B cell (primary cell): ENCODE measurements at regions not wholly inside any gene's neighbourhood (a gene's known extent, or its start where the extent isn't known, plus 50 kb on each side); places are given as distances from the start of the nearest gene placed in this dataset.

Source experiments
- ATAC-seq: fragments of 200-7000 bp; cut with Tn5 transposase; one replicate; pipeline ENCODE4 v1.10.0; 2021; ENCODE audit warnings: low read depth, mild to moderate bottlenecking, moderate number of reproducible peaks, moderate library complexity
- CTCF ChIA-PET: fragments of 350-600 bp; sonication (Branson Sonifier 250); formaldehyde crosslinking; loops from one replicate; lab custom pipeline; 2021; ENCODE audit warnings: antibody characterized with exemption, inconsistent platforms; lab: Charles Lee
- POLR2A ChIA-PET: fragments of 350-600 bp; sonication (Branson Sonifier 250); formaldehyde crosslinking; loops from one replicate; lab custom pipeline; 2021; ENCODE audit warnings: antibody characterized with exemption; lab: Charles Lee
- DNase-seq: peaks from one replicate; pipeline ENCODE4 v3.0.0; 2013
- H2AFZ ChIP-seq: 2 replicates; pipeline ENCODE4 v1.6.1; 2012; ENCODE audit warnings: mild to moderate bottlenecking, low read depth, low read length; ENCODE audit not compliant: insufficient read depth, poor library complexity, severe bottlenecking
- H3K27ac ChIP-seq, 2 donors: 1 replicate in 1 of 2; 2 replicates in 1 of 2; pipeline ENCODE4 v1.5.1; 2012 to 2013; ENCODE audit warnings: low read length in 2 of 2, mild to moderate bottlenecking in 2 of 2, moderate library complexity in 1 of 2
- H3K27me3 ChIP-seq, 4 experiments: fragments of 200-600 bp in 1 of 4; sonication (generic) in 1 of 4; replicated peaks in 1 of 4; 1 replicate in 2 of 4; 2 replicates in 2 of 4; pipeline versions ENCODE4 v1.6.1 to v1.7.0; 2013 to 2016; ENCODE audit warnings: low read length in 3 of 4, mild to moderate bottlenecking in 2 of 4, mixed read lengths in 1 of 4, moderate library complexity in 1 of 4; ENCODE audit not compliant: insufficient read depth in 4 of 4, control insufficient read depth in 3 of 4; ENCODE audit errors: control extremely low read depth in 1 of 4
- H3K36me3 ChIP-seq, 2 experiments: replicated peaks in 1 of 2; 1 replicate in 1 of 2; 2 replicates in 1 of 2; pipeline versions ENCODE4 v1.6.1 to v1.7.1; 2013; ENCODE audit warnings: low read length in 1 of 2; ENCODE audit not compliant: insufficient read depth in 2 of 2, control insufficient read depth in 1 of 2; ENCODE audit errors: control extremely low read depth in 1 of 2, extremely low read depth in 1 of 2
- H3K4me1 ChIP-seq, 2 donors: fragments of 200-600 bp in 1 of 2; sonication (generic) in 1 of 2; 1 replicate in 1 of 2; 2 replicates in 1 of 2; pipeline versions ENCODE4 v1.5.1 to v1.6.1; 2013 to 2017; ENCODE audit warnings: low read length in 2 of 2; ENCODE audit not compliant: control insufficient read depth in 2 of 2, insufficient read depth in 2 of 2
- H3K4me2 ChIP-seq: replicated peaks from 2 replicates; pipeline ENCODE3; 2012; ENCODE audit warnings: mild to moderate bottlenecking, low read depth, low read length; ENCODE audit not compliant: poor library complexity, severe bottlenecking
- H3K4me3 ChIP-seq, 5 experiments: fragments of 200-600 bp in 1 of 5; sonication (generic) in 1 of 5; 1 replicate in 3 of 5; 2 replicates in 2 of 5; pipeline versions ENCODE4 v1.5.1 to v1.7.0; 2011 to 2016; ENCODE audit warnings: low read length in 4 of 5, mild to moderate bottlenecking in 4 of 5, low read depth in 2 of 5, control low read depth in 1 of 5, moderate library complexity in 1 of 5; ENCODE audit not compliant: insufficient read depth in 1 of 5; ENCODE audit errors: control extremely low read depth in 1 of 5, extremely low read depth in 1 of 5
- H3K79me2 ChIP-seq: fragments of 200-600 bp; sonication (generic); one replicate; pipeline ENCODE4 v1.6.0; 2016; ENCODE audit warnings: low read length; ENCODE audit not compliant: control insufficient read depth, insufficient read depth
- H3K9ac ChIP-seq: fragments of 200-600 bp; sonication (generic); 2 replicates; pipeline ENCODE4 v1.6.1; 2017; ENCODE audit warnings: mild to moderate bottlenecking, low read length, moderate library complexity
- H3K9me3 ChIP-seq, 3 donors: one replicate each; pipeline versions ENCODE4 v1.6.1 to v1.7.1; 2013; ENCODE audit warnings: low read length in 2 of 3; ENCODE audit not compliant: control insufficient read depth in 2 of 3, insufficient read depth in 1 of 3; ENCODE audit errors: control extremely low read depth in 1 of 3
- H4K20me1 ChIP-seq: 2 replicates; pipeline ENCODE4 v1.6.0; 2012; ENCODE audit warnings: mild to moderate bottlenecking, low read length; ENCODE audit not compliant: insufficient read depth, control insufficient read depth, poor library complexity, severe bottlenecking
- H3K27ac Mint-ChIP-seq: one replicate; pipeline ENCODE4 v1.8.0; 2021; ENCODE audit warnings: mixed read lengths
- H3K27me3 Mint-ChIP-seq: one replicate; pipeline ENCODE4 v1.8.0; 2021; ENCODE audit warnings: mixed read lengths
- H3K4me1 Mint-ChIP-seq: one replicate; pipeline ENCODE4 v1.8.0; 2021; ENCODE audit warnings: mixed read lengths
- H3K4me3 Mint-ChIP-seq: one replicate; pipeline ENCODE4 v1.8.0; 2021; ENCODE audit warnings: mixed read lengths
- H3K9me3 Mint-ChIP-seq: one replicate; pipeline ENCODE4 v1.8.0; 2022; ENCODE audit warnings: mixed read lengths; ENCODE audit not compliant: insufficient read depth
- EZH2 ChIP-seq: IDR thresholded peaks from 2 replicates; pipeline ENCODE4 v1.6.1; 2012; ENCODE audit warnings: borderline replicate concordance, low read depth, mild to moderate bottlenecking, moderate library complexity, low read length; ENCODE audit not compliant: insufficient read depth, poor library complexity, severe bottlenecking
- WGBS: methylation state at CpG from one replicate; pipeline ENCODE4 v1.1.5; 2013; ENCODE audit warnings: missing lambda C conversion rate; ENCODE audit not compliant: insufficient coverage; 5-methylcytosine and 5-hydroxymethylcytosine counted together
- intact Hi-C: fragments of 100-400 bp; cut with micrococcal nuclease; formaldehyde crosslinking; loops from one replicate; pipeline ENCODE4 v1.10.0; 2022
- TF ChIP-seq, protein P1 (sequence below): fragments of 200-600 bp; IDR thresholded peaks from one replicate; pipeline ENCODE4 v1.8.0; 2022; ENCODE audit warnings: antibody characterized with exemption, mild to moderate bottlenecking

DNA sequence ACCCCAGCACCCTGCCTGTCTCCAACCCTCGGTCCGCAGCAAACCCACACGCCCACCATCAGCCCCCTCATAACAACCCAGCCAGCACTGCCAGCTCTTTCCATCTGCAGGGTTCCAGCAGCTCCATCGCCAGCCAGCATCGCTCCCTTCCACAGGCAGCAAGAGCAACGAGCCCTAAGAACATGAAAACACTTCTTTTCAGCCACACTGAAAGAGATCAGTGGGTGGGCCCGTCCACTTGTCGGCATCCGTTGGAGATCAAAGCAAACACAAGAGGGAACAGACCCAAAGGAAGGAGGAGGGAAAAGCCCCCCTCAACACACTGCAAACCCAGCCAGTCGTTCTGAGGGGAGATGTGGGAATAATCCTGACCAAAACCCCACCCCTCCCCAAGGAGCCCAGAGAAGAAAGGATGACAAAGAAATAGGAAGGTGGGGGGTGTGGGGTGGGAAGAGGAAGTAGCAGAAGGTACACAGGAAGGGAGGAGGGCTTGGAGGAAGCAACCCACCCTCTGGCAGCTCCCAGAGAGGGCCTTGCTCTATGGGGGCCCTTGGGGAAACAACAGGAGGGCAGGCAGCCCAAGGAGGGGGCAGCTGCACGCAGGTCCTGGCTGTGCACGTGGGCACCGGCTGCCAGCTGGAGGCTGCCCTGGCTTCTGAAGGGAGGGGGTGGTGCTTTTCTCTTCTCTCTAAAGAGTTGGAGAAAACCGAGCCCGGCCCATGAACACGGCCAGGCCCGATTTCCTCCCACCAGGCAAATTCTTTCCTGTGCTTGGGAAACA is 473.6 kb upstream of the PROK2 start:
- Histone ChIP-seq H3K4me2 (peak overlapping the region; percentile 49), H3K79me2 (no peaks in the 10 kb centered on the region), H3K36me3 (no peaks in the 10 kb centered on the region), H3K9ac (no peak overlapping the region), H3K4me1 (peaks cover 45 to 46% of the 10 kb centered on the region in 2 donors), H4K20me1 (no peaks in the 10 kb centered on the region), H3K9me3 (peaks cover 0 to 15% (median 0%) of the 10 kb centered on the region in 3 donors), H2AFZ (peak overlapping the region; percentile 35), H3K27ac (no peak overlapping the region), H3K27me3 (peaks cover 0 to 14% (median 1%) of the 10 kb centered on the region in 4 experiments), H3K4me3 (peak overlapping the region in 1 of 5 experiments; percentile 6)
- DNase-seq (no peak), ATAC-seq (no peak)
- H3K9me3 Mint-ChIP-seq: no peaks in the 10 kb centered on the region
- CTCF ChIA-PET: no interaction called here
- peaks cover 18% of the 10 kb centered on the region for H3K27me3 Mint-ChIP-seq
- H3K4me1 Mint-ChIP-seq: peaks cover 47% of the 10 kb centered on the region
- intact Hi-C loops: no loop called here
- peak overlapping the region; percentile 52 for H3K4me3 Mint-ChIP-seq
- WGBS: 44% methylated on average over 13 of the region's 17 CpGs
- H3K27ac Mint-ChIP-seq: no peak overlapping the region
- TF ChIP-seq, protein P1, sequence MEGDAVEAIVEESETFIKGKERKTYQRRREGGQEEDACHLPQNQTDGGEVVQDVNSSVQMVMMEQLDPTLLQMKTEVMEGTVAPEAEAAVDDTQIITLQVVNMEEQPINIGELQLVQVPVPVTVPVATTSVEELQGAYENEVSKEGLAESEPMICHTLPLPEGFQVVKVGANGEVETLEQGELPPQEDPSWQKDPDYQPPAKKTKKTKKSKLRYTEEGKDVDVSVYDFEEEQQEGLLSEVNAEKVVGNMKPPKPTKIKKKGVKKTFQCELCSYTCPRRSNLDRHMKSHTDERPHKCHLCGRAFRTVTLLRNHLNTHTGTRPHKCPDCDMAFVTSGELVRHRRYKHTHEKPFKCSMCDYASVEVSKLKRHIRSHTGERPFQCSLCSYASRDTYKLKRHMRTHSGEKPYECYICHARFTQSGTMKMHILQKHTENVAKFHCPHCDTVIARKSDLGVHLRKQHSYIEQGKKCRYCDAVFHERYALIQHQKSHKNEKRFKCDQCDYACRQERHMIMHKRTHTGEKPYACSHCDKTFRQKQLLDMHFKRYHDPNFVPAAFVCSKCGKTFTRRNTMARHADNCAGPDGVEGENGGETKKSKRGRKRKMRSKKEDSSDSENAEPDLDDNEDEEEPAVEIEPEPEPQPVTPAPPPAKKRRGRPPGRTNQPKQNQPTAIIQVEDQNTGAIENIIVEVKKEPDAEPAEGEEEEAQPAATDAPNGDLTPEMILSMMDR: no peak
- no peak for TF ChIP-seq EZH2
- POLR2A ChIA-PET: no interaction called here

GRCh38 chr3:72257738-72258137 is 472.8 kb upstream of the PROK2 start:
- Histone ChIP-seq H3K27me3 (peaks cover 0 to 14% (median 1%) of the 10 kb centered on the region in 4 experiments), H3K4me2 (no peak overlapping the region), H3K4me3 (no peak overlapping the region), H3K4me1 (peaks cover 45 to 46% of the 10 kb centered on the region in 2 donors), H3K79me2 (no peaks in the 10 kb centered on the region), H3K36me3 (no peaks in the 10 kb centered on the region), H3K27ac (no peak overlapping the region), H4K20me1 (no peaks in the 10 kb centered on the region), H2AFZ (no peak overlapping the region), H3K9me3 (peaks cover 0 to 15% (median 0%) of the 10 kb centered on the region in 3 donors), H3K9ac (no peak overlapping the region)
- ChIA-PET POLR2A (no interaction called here), CTCF (no interaction called here)
- no peak for DNase-seq
- ATAC-seq: no peak
- Mint-ChIP-seq H3K9me3 (no peaks in the 10 kb centered on the region), H3K4me3 (no peak overlapping the region), H3K27me3 (peaks cover 14% of the 10 kb centered on the region), H3K4me1 (peaks cover 47% of the 10 kb centered on the region), H3K27ac (no peak overlapping the region)
- no CpG with 5 or more reads among the region's 2 CpGs for WGBS
- intact Hi-C loops: no loop called here
- TF ChIP-seq EZH2: no peak
- TF ChIP-seq, protein P1: no peak
